GM19351 (cell line): ENCODE measurements at regions not wholly inside any gene's neighbourhood (a gene's known extent, or its start where the extent isn't known, plus 50 kb on each side); places are given as distances from the start of the nearest gene placed in this dataset.
A peak's percentile ranks its signal among the peaks of the same experiment; 100 is the strongest.
"Not testable (repeated sequence)": the region's sequence is repeated elsewhere in the genome, so short reads cannot be mapped to it uniquely, and the experiment has no call there.

Experiments
- ATAC-seq: cut with Tn5 transposase; IDR thresholded peaks from one replicate; pipeline ENCODE4 v1.9.1; 2021; ENCODE audit warnings: mild to moderate bottlenecking, moderate library complexity; ENCODE audit not compliant: unreplicated experiment

GRCh38 chr5:145395151-145395550, 440.0 kb downstream of the PRELID2 start:
- not testable (repeated sequence) for ATAC-seq

GRCh38 chr5:145393426-145393825, 441.7 kb downstream of the PRELID2 start:
- ATAC-seq, result no peak

GRCh38 chr5:145389047-145389446, 446.1 kb downstream of the PRELID2 start:
- no peak for ATAC-seq

GRCh38 chr5:145385276-145385675, 449.9 kb downstream of the PRELID2 start:
- no peak for ATAC-seq

- ATAC-seq, result no peak
Measured at GRCh38 chr5:145378226-145378625, 456.9 kb downstream of the PRELID2 start.

GRCh38 chr5:145375521-145375920, 459.6 kb downstream of the PRELID2 start:
- no peak for ATAC-seq

- no peak for ATAC-seq
Measured at GRCh38 chr5:145365464-145365863, 469.7 kb downstream of the PRELID2 start.

GRCh38 chr5:145362266-145362665, 472.9 kb downstream of the PRELID2 start:
- no peak for ATAC-seq

GRCh38 chr5:145360936-145361335, 474.2 kb downstream of the PRELID2 start:
- ATAC-seq, result no peak

- ATAC-seq, result no peak
Measured at GRCh38 chr5:145350513-145350912, 484.6 kb downstream of the PRELID2 start.

- ATAC-seq, result peak; percentile 75
Measured at GRCh38 chr5:145347026-145347616, 488.0 kb downstream of the PRELID2 start.

- no peak for ATAC-seq
Measured at GRCh38 chr5:145345511-145346287, 489.4 kb downstream of the PRELID2 start.

GRCh38 chr5:145341842-145342241, 493.3 kb downstream of the PRELID2 start:
- ATAC-seq, result no peak

GRCh38 chr5:145340099-145340498, 495.0 kb downstream of the PRELID2 start:
- no peak for ATAC-seq

GRCh38 chr5:145324767-145325479, 510.2 kb downstream of the PRELID2 start:
- ATAC-seq, result no peak

- no peak for ATAC-seq
Measured at GRCh38 chr5:145324101-145324500, 511.0 kb downstream of the PRELID2 start.

- no peak for ATAC-seq
Measured at GRCh38 chr5:145316282-145316681, 518.9 kb downstream of the PRELID2 start.

GRCh38 chr5:145307866-145308382, 527.2 kb downstream of the PRELID2 start:
- ATAC-seq, result no peak

- no peak for ATAC-seq
Measured at GRCh38 chr5:145295236-145295835, 539.8 kb downstream of the PRELID2 start.

GRCh38 chr5:145294331-145294730, 540.8 kb downstream of the PRELID2 start:
- no peak for ATAC-seq

- ATAC-seq, result no peak
Measured at GRCh38 chr5:145293716-145294115, 541.4 kb downstream of the PRELID2 start.
